VCaP (cell line): ENCODE measurements at regions not wholly inside any gene's neighbourhood (a gene's known extent, or its start where the extent isn't known, plus 50 kb on each side); places are given as distances from the start of the nearest gene placed in this dataset.

Experiments
- H3K27ac ChIP-seq: fragments of 450-650 bp; 2 replicates; pipeline ENCODE4 v1.5.1; 2017
- TF ChIP-seq, protein P1 (sequence below): fragments of 450-650 bp; conservative IDR thresholded peaks from 2 replicates; pipeline ENCODE4 v1.5.1; 2017; ENCODE audit warnings: mild to moderate bottlenecking, moderate library complexity

DNA sequence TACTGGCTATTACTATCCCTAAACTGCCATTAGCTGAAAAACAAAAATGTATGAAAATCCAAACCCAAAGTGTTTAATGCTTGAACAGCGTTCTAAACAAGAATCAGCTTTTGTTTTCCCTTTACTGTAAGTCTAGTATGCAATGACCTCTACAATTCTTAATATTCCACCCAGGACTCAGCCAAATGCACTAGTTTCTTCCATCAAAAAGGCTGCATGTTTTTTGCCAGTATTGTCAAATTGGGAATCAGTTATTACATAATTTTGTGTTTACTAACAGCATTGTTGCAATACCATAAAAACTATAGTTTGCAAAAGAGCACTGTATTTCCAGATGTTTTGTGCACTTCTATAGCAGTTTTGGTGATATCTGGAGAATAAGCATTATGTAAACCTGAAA is 634.5 kb downstream of the LTN1 start:
- TF ChIP-seq, protein P1, sequence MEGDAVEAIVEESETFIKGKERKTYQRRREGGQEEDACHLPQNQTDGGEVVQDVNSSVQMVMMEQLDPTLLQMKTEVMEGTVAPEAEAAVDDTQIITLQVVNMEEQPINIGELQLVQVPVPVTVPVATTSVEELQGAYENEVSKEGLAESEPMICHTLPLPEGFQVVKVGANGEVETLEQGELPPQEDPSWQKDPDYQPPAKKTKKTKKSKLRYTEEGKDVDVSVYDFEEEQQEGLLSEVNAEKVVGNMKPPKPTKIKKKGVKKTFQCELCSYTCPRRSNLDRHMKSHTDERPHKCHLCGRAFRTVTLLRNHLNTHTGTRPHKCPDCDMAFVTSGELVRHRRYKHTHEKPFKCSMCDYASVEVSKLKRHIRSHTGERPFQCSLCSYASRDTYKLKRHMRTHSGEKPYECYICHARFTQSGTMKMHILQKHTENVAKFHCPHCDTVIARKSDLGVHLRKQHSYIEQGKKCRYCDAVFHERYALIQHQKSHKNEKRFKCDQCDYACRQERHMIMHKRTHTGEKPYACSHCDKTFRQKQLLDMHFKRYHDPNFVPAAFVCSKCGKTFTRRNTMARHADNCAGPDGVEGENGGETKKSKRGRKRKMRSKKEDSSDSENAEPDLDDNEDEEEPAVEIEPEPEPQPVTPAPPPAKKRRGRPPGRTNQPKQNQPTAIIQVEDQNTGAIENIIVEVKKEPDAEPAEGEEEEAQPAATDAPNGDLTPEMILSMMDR, result no peak
- H3K27ac ChIP-seq, result no peak overlapping the region

DNA sequence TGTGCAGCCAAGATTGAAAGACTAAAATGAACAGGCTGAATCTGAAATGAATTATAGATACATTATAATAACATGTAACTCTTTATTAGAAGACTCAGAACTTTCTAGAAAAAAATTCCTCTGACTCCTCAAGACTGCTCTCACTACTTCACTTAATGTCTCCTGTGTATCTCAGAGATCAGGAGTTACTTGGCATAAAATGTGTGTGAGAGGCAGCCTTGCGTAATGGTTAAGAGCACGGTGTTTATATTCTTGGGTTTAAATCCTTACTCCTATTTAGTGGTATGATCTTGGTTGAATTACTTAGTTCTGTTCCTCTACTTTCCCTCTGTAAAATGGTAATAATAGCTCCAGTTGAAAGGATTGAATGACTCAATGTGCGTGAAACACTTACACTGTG is 634.9 kb downstream of the LTN1 start:
- TF ChIP-seq, protein P1, result no peak
- no peak overlapping the region for H3K27ac ChIP-seq

DNA sequence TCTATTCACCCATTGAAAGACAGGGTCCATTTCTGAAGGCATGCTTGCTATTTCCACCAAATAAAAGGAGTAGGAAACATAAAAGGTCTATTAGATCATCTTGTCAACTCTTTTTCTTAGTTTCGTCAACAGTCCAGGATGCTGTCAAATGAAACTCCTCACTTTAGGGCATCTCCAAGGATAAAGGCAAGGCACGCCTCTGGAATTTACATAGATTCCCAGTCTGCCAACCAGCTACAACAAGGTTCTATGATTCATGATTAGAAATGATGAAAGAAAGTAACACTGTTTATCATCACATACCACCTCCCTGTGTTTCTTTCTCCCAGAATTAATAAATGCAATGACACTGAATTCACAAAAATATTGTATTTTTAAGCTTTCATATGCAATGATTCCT is 636.3 kb downstream of the LTN1 start:
- TF ChIP-seq, protein P1, result no peak
- no peak overlapping the region for H3K27ac ChIP-seq

DNA sequence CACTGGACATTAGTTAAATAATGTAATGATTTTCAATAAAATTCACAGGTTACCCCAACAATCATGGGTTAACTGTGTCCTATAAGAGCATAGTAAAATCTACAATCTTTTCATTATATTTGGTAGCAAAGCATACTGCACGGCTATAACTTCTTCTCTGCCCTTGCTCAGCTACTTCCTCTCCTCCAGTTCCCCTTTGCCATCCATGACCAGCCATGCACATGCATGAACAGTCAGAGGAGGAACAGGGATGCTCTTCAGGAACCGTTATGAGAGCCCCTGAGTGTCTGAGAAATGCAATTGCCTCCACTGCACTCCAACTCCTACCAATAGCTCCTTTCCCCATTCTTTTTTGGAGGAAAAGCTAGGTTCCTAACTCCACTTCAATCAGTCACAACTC is 646.7 kb downstream of the LTN1 start:
- no peak overlapping the region for H3K27ac ChIP-seq
- TF ChIP-seq, protein P1, result no peak

DNA sequence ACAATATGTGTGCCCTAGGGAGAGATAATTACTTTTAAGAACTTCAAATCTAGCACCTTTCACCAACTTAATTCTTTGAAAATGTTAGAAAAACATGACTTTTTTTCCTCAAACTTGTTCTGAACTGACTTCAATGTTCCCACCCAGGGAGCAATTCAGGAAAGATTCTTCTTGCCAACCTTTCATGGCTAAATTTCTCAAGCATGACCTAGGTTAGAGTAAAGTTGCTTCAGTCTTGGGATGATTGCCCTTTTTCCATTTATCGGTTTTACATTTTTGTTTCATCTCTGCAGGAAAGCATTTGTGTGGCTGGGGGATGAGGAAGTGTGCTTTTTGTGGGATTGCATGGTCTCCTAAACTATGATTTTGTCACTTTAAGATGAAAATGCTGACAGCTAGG is 647.7 kb downstream of the LTN1 start:
- no peak overlapping the region for H3K27ac ChIP-seq
- TF ChIP-seq, protein P1, result no peak

DNA sequence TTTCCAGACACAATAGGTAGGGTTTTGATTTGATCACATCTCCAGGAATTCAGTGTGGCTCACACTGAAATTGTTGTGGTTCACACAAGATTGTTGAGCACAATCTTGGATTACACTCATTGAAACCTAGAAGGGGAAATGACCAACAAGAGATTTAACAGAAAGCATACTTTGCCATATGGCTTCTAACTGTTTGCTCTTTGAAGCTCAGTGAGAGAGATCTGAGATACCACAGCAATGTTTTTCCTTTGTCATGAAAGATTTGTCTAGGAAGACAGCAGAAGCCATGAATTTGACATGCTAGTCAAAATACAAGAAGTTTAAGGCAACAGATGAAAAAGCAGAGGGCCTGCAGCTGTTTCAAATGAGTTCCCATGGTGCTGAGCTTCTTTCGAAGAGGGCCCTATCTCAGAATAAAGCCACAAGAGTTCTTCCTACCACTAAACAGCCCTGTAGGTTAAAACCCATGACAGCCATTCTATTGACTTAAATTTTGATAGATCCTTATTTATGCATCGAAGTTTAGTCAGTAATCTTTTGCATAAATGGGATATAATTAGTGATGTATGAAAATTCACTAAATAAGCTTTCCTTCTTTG is 650.4 kb downstream of the LTN1 start:
- TF ChIP-seq, protein P1, result no peak
- H3K27ac ChIP-seq, result no peak overlapping the region

DNA sequence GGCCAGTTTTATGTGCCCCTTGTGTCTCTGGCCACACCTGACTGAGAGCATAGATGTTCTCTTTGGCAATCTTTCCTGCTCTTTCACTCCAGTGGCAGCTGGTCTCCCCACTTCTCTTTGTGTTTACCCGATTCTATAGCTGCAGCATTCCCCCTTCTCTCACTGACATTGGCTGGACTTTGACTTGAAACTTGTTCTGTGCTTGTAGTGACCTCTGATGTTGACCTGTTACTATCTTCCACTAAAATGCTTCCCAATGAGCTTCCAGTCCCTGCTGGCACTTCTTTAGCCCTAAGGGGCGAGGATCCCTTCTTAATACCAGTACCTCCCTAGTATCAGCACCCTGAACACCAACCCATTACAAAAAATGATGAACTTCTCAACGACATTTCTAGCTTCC is 653.3 kb downstream of the LTN1 start:
- TF ChIP-seq, protein P1, result no peak
- no peak overlapping the region for H3K27ac ChIP-seq
